Coronary artery (tissue), 2 donors: ENCODE measurements at regions not wholly inside any gene's neighbourhood (a gene's known extent, or its start where the extent isn't known, plus 50 kb on each side); places are given as distances from the start of the nearest gene placed in this dataset.
A peak's percentile ranks its signal among the peaks of the same experiment; 100 is the strongest.

Source experiments
- DNase-seq: peaks from one replicate; pipeline ENCODE4 v3.0.0-alpha.2; 2017; ENCODE audit warnings: low spot score
- H3K27ac ChIP-seq, 2 donors: fragments of 200-600 bp; sonication (generic); one replicate each; pipeline ENCODE4 v1.5.1; 2016 to 2019
- H3K4me3 ChIP-seq: fragments of 200-600 bp; sonication (generic); 2 replicates; pipeline ENCODE4 v1.5.1; 2016; ENCODE audit warnings: mild to moderate bottlenecking, moderate library complexity
- TF ChIP-seq, protein P1 (sequence below): fragments of 200-600 bp; sonication (generic); IDR thresholded peaks from one replicate; pipeline ENCODE4 v1.5.1; 2019; ENCODE audit warnings: antibody characterized with exemption

DNA sequence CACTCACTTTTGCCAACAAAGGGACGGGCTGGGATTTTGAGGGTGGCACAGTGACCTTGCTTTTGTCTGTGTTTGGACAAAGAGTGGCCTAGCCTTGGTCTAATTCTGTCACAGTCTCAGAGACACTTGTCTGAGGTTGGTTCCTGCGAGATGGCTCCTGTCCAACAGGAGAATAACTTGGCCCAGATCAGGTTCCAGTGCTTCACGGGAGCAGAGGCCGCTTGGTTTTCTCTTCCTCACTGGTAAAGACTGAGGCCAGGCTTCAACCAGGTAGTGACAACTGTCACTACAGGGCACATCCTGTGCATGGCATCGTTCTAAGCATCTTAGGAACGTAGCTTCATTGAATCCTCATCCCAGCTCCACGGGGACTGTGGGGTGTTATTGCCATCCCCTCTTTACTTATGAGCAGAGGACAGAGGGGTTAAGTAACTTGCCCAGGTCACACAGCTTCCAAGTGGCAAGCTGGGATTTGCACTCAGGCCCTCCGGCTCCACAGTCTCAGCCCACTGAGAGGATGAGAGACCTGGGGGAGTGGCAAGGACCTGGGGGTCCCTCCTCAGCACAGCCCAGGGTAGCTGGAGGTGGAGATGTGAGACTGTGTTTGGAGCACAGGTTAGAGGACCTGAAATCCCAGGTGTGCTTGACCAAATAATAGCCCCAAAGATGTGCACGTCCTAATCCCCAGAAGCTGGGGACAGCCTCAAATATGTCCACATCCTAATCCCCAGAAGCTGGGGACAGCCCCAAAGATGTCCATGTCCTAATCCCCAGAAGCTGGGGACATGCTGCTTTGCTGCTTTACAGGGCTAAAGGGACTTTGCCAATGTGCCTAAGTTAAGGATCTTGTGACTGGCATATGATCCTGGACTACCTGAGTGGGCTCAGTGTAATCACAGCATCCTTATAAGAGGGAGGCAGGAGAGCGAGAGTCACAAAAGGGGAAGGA is 179.2 kb upstream of the RTL1 start:
- peak; percentile 47 for DNase-seq
- TF ChIP-seq, protein P1, sequence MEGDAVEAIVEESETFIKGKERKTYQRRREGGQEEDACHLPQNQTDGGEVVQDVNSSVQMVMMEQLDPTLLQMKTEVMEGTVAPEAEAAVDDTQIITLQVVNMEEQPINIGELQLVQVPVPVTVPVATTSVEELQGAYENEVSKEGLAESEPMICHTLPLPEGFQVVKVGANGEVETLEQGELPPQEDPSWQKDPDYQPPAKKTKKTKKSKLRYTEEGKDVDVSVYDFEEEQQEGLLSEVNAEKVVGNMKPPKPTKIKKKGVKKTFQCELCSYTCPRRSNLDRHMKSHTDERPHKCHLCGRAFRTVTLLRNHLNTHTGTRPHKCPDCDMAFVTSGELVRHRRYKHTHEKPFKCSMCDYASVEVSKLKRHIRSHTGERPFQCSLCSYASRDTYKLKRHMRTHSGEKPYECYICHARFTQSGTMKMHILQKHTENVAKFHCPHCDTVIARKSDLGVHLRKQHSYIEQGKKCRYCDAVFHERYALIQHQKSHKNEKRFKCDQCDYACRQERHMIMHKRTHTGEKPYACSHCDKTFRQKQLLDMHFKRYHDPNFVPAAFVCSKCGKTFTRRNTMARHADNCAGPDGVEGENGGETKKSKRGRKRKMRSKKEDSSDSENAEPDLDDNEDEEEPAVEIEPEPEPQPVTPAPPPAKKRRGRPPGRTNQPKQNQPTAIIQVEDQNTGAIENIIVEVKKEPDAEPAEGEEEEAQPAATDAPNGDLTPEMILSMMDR = no peak
- no peak overlapping the region for H3K27ac ChIP-seq
- H3K4me3 ChIP-seq = no peak overlapping the region

DNA sequence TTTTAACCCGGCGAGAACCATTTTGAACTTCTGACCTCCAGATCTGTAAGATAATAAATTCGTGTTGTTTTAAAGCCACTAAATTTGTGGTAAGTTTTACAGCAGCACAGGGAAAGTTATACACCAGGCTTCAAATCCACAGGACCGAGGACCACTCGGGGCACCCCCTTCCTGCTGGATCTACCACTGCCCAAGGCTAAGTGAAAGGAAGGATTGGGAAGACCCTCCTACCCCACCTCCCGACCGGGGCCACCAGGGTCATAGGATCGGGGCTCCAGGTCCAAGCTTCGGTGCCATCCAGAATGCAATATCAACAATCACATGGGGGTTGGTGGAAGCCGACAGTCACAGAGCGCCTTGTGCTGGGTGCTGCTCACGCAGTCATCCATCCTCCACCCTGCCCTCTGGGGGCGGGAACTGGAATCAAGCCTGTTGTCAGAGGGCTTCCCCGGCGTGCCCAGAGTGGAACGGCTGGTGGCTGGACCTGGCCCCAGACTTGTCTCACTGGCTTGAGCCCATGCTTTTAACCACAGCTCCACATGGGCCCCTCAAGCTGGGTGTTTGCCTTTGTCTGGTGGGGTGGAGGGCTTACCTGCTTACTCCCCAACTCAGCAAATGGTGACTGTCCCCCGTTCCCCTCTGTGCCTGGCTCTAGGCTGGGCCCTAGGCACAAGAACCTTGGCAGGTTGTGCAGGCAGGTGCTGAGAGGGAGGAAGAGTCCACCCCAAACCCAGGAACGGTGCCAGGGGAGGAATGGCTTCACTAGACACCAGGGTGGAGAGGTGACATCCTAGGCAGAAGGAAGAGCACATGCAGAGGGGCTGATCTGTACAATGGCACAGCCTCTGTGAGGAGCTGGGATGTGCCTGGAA is 180.3 kb upstream of the RTL1 start:
- no peak overlapping the region for H3K27ac ChIP-seq
- DNase-seq = peak; percentile 60
- TF ChIP-seq, protein P1 = no peak
- H3K4me3 ChIP-seq = no peak overlapping the region

DNA sequence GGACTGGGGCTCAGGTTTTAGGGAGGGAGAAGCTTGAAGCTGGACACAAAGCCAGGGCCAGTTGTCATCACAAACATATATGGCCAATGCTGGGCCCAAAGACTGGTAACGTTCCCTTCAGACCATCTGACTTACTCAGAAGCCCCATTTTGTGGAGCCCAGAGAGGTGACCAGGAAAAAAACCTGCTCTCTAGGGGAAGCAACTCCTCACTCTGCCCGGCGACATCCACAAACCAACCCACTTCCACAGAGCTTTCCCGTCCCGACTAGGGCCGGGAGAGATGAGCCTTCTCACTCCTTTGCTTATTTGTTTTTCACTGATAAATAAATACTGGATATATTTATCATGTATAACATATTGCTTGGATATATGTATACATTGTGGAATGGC is 180.9 kb upstream of the RTL1 start:
- H3K27ac ChIP-seq = no peak overlapping the region
- TF ChIP-seq, protein P1 = no peak
- no peak overlapping the region for H3K4me3 ChIP-seq
- no peak for DNase-seq

DNA sequence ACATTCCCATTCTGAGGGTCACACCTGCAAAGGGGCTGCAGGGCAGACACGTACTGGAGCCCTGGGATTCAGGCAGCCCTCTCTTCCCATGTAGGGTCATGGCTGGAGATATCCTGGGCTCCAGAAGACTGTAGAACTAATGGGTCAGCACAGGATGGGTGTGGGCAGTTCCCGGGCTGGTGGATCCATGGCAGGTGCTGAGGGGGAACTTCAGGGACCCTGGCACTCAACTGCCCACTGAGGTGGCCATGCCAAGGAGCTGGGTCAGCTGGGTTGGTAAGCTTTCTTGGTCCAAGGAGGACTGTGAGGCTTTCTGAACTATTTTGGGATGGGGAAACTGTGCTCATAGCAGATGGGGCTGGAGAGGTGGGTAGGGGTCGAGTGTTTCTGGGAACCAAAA is 183.4 kb upstream of the RTL1 start:
- H3K27ac ChIP-seq = no peak overlapping the region
- no peak overlapping the region for H3K4me3 ChIP-seq
- TF ChIP-seq, protein P1 = no peak
- DNase-seq = no peak

DNA sequence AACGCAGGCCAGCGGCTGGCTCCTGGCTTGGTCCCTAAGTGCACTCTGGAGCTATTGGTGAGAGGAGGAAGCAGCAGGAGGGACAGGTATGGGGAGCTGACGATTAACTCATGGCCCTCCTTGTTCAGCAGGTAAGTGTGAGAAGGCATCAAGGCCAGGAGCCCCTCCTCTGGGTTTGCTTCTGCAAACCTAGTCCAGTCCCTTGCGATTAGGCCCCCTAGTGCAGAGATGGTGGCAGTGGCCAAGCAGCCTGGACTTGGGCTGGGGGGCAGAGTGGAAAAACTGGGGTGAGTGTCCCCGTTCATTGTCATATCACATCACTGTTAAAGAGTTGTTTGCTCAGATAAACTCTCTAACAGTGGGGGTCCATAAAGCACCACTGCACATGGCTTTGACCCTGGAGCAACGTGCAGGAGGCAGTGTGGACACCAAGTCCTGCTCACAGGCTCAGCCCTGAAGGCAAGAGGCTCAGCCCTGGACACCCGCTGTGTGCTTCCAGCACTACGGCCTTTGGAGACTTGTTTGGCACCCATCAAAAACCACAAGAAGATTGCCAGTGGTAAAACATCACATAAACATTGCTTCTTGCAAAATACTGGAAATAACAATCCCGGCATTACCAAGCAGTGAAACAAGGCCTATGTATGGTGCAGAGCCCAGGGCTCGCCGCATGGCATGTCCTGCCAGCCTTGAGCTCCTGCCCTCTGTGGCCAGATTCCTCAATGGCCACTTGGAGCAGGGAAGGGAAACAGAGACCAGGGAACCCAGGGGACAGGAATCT is 184.3 kb upstream of the RTL1 start:
- H3K4me3 ChIP-seq = no peak overlapping the region
- TF ChIP-seq, protein P1 = no peak
- no peak overlapping the region for H3K27ac ChIP-seq
- DNase-seq = peak; percentile 61

DNA sequence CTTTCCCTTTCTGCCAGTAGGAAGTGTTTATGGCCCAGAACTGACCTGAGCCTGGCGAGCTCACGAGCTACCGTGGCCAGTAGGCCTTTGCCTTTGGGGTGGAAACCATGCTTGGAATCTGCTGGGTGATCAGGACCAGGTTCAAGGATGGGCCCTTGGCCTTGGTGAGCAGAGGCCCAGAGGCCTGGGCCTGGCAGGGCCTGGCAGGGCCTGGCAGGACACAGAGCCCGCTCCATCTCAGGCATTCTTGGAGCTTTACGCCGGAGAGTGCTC is 184.8 kb upstream of the RTL1 start:
- TF ChIP-seq, protein P1 = no peak
- Histone ChIP-seq H3K27ac (no peak overlapping the region), H3K4me3 (no peak overlapping the region)
- DNase-seq = no peak
